ENCODE measurements at regions not wholly inside any gene's neighbourhood (a gene's known extent, or its start where the extent isn't known, plus 50 kb on each side); places are given as distances from the start of the nearest gene placed in this dataset.

DNA sequence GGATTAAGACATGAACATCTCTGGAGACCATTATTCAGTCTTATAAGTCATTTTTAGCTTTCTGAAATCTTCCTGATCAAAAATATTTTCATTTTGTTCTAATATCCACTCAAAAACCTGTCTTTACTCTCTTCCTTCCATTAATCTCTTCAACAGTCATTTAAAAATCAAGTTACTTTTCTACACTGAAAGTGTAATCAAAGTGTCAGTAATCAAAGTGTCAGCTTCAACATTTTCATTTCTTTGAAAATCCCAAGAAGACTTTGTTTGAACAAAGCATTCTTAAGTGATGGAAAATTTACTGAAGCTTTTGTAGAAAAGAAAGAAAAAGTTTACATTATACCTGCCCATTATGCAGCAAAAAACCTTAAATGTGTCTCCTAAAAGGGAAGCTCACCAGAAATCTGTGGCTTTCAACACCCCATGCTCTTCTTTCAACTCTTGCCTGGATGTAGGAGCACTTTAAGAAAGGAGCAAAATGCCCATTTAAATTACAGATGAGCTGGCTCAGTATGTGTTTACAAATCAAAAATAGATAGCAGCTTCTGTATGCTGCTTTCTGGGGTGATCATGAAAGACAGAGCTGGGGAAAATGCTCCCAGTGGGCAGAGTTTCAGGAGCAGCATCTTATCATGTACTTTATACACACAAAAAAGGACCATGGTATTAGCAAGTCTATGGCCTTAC, 260.8 kb upstream of the NCAM2 start:
- peak in 1 of 51 donors; percentile 11 for DNase-seq

DNA sequence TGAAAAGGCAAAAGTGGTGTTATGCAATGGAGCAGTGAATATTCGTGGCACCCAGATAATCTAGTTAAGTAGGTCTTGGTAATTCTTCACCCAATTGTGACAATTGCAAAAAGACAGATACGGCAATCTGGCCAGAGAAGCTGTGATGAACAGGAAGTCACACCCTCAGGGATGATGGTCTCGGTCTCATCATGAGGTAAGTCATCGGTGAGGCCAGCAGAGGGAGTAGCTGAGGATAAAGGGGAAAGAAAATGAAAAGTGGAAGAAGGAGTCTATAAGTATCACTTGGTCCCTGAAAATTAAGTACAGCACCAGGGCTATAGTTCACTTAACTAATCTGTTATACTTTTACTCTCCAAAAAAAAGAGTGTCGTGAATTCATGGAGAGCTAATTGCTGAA, 258.8 kb upstream of the NCAM2 start:
- DNase-seq = no peak

DNA sequence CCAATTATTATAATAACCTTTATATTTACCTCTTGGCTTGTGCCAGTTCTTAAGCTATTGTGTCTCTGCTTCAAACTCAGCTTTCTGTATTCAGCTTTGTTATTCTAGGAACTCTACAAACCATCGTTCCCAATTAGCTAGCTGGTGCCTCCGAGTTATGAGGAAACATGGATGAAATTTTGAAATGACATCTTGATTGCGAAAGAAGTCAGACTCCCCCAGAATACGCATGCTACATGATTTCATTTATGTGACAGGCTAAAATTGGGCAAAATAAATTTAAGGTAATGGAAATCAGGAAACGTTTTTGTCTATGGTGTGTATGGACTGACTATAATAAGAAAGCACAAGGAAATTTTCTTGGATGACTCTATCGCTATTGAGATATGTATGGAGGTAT, 256.8 kb upstream of the NCAM2 start:
- DNase-seq = no peak

DNA sequence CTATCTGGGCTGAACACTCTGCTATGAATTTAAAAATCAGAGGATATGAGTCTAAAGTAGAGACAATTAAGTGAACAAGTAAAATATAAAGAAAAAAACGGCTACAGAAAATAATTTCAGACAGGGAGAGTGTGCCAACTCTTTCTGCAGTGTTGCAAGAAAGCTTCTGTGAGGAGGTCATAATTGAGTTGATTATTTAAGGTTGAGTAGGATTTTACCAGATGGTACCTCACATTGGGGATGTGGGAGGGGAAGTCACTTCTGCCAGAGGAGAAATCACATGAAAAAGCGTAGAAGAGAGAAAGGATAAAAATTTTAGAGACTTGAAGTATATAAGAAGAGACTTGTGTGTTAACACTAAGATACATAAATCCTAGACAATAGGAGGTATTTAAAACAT, 238.0 kb upstream of the NCAM2 start:
- no peak for DNase-seq

DNA sequence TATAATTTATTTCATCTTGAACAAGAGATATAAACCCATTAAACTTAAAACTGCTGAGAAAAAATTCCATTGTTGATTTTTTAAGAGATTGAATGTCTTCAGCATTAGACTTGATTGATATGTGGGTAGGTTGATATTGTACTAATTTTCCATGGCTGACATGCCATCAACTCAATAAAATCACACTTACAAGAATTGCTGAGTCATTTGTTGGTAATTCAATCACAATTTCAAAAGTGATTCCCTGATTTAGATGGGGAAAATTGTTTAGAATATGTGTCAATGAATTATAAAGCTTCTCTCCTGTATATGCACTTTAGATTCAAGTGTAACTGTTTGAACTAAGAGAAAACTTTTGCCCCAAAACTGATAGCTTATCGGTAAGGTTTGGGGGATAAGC, 223.5 kb upstream of the NCAM2 start:
- DNase-seq = no peak

DNA sequence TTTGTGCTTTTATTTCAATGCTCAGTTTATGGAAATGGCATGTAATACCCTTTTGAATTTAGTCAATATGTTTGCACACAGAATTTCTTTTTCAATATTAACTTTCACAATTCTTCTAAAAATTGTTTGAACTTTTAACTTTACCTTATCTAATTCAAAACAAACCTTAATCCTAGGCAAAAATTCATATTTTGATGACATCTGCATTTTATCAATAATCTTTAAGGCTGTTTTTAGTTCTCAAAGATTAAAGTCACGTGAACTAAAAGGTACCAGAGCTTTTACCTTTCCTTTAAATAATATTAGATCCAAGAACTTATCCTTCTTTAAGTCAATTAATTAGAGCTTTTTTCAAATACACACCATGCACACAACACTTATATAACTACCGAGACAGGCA, 218.9 kb upstream of the NCAM2 start:
- DNase-seq = no peak

DNA sequence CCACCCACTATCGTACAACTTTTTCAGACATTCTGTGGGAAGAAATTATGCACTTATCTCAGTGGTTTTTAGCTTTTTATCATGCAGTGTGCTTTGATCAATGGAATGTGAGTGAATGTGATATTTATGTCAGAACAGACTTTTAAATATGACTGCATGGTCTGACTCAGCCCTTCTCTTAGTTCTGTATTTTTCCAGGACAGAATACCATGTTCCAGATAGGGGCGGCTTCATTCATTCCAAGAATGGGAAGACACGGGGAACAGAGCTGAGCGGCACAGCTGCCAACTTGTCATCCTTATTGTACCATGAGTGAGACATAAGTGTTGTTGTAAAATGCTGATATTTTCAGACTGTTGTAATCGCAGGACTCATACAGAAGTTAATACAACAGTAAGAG, 214.6 kb upstream of the NCAM2 start:
- DNase-seq = peak in 2 of 51 donors; percentile 19 to 49

DNA sequence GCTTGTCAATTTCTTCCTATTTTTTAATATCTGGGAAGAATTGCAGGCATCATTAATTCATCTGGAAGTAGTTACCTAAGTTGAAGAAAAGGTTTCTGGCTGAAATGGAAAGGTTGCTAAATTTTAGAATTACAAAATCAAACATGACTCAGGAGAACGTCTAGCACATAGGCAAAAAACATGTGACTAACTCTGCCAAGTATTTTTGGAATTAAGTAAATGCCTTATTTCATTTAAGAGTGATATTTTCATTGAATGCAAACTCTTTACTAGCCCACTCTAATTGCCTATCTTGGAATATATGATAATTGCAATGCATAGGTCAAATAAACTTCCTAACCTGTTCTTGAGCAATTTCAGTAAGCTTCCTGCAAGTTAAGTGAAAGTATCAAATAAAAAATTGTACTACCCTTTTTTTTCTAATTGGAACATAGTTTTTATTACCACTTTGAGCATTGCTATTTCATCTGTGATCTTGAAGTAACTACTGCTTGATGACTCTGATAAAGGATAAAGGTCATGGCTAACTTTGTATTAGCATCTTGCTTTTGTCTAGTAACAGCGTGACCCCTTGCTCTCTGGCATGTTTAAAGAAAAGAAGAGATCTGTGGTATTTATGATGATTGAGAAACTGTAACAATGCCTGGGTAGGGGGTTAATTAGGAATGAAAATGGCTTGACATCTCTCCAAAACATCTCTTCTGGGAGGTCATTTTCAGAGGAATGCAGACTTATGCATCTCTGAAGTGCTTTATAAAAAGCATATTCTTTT, 208.3 kb upstream of the NCAM2 start:
- no peak for DNase-seq

DNA sequence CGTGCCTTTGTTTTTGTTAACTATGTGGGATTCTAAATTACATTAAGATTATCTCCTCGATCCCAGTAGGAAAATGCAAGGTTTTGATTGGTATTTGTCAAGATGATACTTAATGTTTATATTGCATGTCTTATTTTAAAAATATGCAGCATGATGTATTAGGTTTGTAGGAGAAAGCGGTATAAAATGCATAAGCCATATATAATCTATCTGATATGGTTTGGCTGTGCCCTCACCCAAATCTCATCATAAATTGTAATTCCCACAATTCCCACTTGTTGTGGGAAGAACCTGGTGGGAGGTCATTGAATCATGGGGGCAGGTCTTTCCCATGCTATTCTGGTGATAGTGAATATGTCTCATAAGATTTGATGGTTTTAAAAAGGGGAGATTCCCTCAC, 198.1 kb upstream of the NCAM2 start:
- DNase-seq = no peak

DNA sequence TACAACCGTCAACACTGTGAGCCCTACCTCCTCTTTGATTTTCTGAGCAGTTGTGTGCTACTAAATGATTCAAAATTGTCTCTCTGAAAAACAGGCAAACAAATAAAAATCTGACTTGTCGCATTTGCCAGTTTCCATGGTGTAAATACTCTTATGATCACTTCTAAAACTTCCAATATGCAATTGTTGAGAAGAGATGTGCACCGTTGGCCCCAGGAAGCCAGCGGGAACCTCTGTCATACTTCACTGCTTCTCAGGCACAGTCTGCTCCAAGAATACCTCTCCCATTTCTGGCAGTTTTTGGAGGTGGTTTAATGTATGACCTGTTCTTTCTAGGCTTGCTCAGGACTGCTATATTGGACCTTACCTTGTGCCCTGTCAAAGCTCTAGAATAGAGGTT, 196.0 kb upstream of the NCAM2 start:
- DNase-seq = peak in 6 of 51 donors; percentile 2 to 74 (median 16)

DNA sequence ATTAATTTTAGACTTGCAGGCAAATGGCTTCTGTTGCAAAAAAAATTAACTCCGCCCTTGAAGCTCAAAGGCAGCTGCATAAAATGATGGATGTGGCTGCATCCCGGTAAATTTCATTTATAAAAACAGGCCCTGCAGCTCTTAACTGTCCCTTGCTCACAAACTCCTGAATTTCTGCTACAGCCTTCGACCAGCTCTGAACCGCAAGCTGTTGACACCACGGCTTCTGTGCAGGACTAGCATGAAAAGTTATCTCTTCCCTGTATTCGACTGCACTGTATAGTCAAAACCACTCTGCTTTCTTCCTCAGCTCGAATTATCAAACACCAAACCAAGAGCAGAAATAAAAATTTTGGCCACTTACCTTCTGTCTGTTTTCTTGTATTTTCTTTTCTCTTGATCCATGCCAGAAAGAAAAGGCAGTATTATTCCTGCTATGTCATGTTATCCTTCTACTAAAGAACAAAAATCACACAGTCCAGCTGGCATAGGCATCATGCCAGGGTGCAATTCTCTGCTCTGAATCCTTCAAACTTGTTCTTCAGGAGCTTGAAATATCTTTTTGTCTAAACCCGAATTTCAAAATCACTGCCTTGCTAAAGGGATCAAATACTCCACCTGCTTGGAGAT, 195.5 kb upstream of the NCAM2 start:
- DNase-seq = peak in 28 of 51 donors; percentile 1 to 89 (median 16)

DNA sequence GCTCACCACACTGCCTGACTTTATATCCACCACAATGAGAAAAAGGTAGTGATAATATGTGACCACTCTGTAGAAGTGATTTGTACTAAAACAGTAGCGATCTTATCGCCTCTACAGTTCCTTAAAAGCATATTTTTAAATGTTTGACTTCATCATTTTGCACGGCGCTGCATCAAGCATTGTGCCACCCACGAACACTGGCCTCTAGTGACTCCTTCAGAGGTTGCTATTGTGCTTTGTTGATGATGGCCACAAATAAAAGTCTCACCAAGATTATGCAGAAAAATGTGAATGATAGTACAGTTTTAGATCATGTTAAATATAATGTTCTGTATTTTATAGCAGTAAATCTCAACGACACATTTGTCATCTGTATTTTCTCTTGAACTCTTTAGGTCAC, 186.5 kb upstream of the NCAM2 start:
- no peak for DNase-seq

DNA sequence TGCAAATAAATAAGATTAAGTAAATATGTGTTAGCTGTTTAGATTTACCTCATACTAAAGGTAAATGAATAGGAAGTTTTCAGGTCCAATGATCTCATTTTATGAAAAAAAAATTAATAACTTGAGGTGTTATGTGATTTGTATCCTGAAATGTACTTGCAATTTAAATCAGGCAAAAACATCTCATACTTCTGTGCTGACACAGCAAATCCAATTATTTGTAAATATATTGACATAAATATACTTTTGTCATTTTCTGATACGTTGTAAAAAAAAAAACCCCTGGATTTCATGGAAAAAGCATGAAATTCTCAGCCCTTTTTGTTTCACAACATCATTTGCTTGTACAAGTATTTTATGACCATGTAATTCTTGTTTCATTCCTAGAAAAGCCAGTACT, 184.1 kb upstream of the NCAM2 start:
- no peak for DNase-seq

DNA sequence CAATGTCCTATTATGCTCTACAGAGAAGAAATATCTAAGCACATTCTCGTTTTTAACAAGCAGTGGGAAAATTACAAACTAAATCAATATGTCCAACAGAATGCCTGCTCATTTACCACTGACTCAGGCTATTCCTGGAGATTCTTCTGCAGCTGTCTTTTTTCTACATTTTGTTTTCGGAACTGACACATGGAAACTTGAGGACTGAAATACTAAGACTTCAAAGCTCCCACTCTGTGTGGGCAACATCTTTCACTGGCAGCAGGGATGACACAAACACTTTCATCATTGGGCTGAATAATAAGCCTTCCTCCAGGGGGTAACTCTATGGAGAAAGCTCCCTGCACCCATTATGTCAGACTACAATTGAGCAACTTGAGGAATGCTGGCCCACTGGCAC, 175.5 kb upstream of the NCAM2 start:
- peak in 2 of 51 donors; percentile 19 to 28 for DNase-seq

DNA sequence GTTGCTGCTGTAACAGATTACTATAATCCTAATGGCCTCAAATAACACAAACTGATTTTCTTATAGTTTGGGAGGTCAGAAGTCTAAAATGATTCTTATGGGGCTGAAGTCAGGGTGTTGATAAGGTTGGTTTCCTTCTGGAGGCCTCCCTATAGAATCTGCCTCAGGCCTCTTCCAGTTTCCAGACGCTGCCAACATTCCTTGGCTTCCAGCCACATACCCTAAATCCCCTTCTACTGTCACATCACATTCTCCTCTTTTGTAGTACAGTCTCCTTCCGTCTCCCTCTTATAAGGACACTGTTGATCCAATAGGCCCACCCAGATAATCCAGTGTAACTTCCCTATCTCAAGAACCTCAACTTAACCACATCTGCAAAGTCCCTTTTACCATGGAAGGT, 145.3 kb upstream of the NCAM2 start:
- DNase-seq = no peak

DNA sequence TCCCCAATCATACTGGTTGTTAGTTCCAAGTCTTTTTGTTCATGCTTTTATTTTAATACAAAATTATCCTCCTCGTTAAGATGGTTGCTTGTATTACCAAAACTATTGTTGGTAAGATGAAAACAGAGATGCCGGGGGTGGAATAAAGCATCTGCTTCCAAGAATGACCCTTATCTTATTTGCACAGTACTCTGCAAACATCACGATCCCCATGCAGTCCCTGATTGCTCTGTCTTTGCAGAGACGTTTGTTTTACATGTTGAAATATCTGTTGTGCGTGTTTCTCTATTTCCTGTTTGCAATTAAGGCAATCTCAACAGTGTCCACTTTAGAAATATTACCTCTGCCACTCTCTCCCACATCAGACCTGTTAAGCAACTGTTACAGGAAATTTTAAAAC, 141.3 kb upstream of the NCAM2 start:
- no peak for DNase-seq

DNA sequence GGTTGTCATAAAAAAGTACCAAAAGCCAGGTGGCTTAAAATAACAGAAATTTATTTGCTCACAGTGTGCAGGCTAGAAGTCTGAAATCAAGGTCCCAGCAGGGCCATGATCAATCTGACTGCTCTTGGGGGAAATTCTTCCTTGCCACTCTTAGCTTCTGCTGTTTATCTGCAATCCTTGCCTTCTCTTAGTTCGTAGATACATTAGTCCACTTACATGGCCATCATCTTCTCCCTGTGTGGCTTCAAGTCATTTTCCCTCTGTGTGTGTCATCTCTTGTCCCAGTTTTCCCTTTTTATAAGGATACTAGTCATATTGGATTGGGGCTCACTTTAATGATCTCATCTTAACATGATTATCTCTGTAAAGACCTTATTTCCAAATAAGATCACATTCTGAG, 124.0 kb upstream of the NCAM2 start:
- DNase-seq = no peak

DNA sequence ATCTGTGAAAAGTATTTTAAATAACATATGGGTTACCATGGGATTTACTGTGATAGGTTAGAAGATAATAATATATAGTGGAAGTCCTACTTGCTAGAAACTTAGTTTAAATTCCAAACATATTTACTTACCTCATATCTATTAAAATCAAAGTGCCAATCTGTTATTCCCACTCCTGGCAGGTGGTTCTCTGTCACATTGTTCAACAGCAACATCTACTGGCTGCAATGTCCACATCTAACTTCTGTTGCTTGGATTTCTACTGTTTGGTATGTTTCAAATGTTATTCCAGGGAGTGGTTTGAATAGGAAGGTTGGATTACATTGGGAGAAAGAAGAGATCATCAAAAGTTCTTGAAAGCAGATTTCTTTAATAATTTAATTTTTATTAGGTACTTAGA, 122.5 kb upstream of the NCAM2 start:
- peak in 1 of 51 donors; percentile 12 for DNase-seq

DNA sequence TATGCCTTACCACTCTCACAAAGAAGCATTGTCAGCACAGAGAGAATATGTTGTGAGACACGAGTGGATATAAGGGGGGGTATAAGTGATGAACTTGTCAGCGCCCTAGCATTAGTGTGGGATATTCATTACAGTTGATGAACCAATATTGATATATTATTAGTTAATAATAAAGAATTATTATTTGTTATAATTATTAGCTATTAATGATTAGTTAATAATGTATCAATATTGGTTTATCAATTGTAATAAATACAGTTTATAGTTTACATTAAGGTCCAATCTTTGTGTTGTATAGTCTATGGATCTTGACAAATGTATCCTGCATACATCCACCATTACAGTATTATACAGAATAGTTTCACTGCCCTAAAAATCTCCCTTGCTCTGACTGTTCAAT, 120.2 kb upstream of the NCAM2 start:
- no peak for DNase-seq

DNA sequence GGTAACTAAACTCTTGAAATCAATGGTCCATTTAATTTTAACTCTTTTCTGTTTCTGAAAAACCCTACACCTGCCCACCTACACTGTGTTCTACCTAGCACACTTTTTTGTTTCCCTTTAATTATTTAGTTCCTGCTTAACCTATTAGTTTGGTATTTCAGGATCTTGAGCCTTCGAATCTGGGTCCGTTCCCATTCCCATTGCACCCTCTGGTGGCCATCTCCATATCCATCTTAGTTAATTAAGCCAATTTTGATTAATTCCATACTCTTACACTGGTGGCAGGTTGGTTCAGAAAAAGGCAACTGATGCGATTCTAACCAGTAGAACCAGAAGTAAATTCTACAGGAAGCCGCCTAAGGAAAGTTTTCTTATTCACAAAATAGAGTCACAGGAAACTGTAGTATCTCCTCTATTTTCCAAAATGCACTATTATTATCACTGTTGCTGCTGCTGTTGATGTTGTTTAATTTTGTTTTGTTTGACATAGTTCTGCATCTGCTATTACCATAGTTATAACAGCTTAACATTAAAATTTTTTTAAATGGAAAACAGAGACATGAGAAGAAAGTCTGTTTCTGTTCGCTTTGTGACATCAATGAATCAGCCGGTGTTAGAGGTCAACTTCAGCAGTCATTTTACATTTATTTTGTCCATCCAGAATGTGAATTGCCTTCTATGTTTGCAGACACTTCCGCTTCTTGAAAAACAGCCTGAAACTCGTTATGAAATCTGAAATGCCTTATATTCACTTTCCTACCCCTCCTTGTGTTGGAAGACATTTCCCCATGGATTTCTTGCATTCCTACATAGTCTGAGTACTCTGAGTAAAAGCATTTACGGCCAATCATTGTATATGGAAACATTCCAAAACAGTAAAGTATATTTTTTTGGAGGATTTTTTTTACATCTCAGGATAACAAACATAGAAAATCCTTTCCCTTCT, 115.5 kb upstream of the NCAM2 start:
- DNase-seq = peak in 22 of 51 donors; percentile 1 to 70 (median 12)

DNA sequence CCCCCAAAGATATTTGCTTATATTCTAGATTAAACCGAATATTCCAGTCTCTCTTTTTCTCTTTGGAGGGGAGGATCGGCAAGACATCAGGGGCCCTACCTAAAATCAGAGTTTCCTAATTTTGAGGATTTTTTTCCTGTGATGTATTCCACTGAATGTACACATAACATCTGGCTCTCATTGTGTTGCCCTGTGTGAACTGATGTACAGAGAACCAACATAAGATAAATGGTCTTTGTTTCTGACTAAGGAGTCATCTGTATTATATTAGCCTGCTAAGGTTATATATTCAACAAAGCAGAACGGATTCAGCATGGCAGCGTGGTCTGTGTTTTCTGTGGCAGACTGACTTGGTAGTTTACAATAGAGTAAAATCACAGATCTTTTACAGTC, 114.8 kb upstream of the NCAM2 start:
- no peak for DNase-seq

DNA sequence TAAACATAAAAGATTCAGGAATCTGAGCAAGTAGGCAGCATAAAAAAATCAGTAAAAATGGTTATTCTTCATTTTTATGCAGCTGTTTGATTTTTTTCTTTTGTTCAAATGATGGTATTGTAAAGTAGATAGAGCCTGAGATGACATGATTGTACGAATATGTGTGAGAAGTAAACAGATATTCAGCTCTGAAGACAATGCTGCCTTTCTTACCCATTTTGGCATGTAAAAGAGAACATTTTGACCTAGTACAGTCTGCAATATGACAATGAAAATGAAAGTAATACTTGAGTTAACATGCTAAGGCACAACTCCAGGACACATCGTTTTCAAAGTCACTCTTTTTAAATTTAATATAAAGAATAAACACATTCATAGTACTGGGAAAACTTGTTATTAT, 95.7 kb upstream of the NCAM2 start:
- peak in 3 of 51 donors; percentile 6 to 76 (median 45) for DNase-seq
